Activated CD8-positive, alpha-beta memory T cell treated with anti-CD3 and anti-CD28 coated beads for 24 hours (primary cell): ENCODE measurements at regions not wholly inside any gene's neighbourhood (a gene's known extent, or its start where the extent isn't known, plus 50 kb on each side); places are given as distances from the start of the nearest gene placed in this dataset.
"Not testable (repeated sequence)": the region's sequence is repeated elsewhere in the genome, so short reads cannot be mapped to it uniquely, and the experiment has no call there.

Experiments
- DNase-seq: peaks from one replicate; pipeline ENCODE4 v3.0.0-alpha.2; 2020

DNA sequence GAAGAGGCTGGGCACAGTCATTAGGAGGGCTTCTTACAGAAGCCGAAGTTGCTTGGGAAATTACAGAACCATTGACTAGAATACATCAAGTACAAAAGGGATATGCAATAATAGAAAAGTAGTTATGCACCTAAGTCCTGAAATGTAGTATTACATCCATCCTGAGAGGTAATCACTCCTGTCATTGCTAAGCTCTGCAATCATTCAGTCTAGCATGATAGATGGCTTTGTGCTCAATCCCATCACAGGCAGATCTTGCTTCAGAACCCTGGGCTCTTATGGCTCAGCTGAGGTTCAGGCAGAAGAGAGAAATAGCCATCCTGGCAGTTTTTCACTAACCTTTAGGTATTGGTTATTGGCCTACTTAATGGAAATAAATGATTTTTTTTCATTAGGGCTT lies 231.7 kb upstream of the AFF2 start:
- DNase-seq: no peak

DNA sequence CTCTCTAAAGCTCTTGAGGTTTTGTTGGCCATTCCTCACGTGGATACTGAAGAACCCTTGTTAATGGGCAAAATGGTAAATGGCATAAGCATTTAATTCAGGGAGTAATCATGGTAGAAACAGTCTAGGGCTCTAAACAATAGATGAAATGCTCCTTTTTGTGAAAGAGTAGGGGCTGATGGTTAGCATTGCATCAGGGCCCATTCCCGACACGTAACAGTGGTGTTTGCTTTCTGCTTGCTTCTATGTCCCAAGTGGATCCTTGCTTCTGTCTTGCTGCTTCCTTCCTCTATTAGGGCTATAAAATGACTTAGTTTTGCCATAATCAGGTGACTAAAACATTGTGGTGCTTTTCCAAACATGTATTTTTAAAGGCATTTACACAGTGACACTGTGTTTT lies 230.9 kb upstream of the AFF2 start:
- no peak for DNase-seq

DNA sequence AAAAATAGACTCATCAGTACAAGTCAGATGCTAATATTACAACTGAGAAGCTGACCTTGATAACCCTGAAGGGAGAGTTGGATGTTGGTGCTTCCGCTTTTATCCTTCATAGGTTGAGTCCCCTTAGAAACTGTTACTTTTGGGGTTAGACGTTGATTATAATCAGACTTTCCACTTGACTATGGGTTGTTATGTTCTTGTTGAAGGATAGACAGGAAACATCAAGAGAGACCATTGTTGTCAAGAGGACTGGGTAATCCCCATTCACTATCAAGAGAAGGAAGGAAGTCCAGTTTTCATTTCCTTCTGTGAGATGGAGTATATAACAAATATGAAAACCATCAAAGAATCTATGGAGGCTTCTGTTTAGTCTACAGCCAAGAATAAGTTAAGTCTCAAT lies 229.9 kb upstream of the AFF2 start:
- no peak for DNase-seq

DNA sequence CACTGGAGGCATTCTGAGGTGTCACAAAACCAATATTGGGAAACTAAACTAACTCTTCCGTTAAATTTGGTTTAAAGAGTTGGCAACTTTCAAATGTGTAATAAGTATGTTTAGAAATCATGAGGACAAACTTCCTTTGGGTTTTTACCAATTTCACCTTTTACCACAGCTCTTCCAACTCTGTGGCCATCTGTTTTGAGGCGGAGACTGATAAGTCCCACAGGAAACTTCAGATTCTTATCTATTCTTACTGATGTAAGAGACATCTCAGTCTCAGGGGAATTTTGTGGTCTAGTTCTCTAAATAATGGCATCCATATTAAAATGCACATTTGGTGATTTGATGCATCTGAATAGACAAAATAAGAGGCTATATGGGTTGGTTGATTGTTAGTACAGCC lies 229.2 kb upstream of the AFF2 start:
- DNase-seq: no peak

DNA sequence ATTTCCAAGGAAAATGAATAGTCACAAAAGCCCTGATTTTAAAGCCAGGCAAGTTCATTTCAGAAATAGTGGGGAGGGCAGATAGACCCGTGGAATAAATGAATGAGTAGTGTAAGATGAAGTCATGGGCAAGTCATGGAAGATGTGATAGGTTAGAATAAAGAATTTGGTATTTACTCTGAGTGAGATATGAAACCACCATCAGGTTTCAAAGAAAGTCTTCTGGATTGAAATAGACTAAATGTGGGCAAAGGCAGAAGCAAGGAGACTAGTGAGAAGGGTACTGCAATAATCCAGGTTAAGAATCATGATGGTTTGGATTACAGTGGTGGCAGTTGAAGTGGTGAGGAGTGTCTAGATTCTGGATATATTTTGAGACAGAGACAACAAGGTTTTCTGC lies 218.5 kb upstream of the AFF2 start:
- no peak for DNase-seq

DNA sequence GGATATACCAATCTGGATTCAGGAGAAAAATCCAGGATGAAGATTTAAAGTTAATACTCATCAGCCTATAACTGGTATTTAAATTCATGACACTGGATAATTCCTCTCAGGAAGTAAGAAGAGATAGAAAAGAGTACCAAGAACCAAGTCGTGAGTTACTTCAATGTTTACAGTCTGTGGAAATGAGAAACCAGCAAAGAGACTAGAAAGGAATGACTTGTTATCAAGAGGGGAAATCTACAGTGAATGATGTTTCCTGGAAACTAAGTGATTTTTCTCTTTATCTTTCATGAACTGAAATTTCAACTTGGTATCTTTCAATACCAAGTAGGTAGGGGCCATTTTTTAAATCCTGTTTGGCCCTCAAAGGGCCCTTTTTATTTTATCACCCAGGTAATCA lies 217.9 kb upstream of the AFF2 start:
- DNase-seq: no peak

DNA sequence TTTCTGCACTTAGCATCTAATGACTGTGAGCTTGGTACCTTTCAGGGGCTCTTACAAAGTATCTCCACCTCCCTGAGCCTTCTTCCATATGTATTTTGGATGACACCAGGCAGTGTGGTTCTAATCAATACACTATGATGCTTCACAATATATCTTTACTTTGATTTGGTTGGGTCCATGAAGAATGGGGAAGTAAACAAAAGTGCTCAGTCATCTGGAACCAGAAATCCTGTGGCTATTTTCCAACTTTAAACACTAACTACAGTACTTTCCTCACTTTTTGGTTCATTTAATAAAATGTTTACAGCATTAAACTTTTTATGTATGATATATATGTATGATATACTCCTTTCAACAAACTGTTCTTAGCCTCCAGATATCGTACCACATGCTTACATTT lies 216.4 kb upstream of the AFF2 start:
- DNase-seq: no peak

DNA sequence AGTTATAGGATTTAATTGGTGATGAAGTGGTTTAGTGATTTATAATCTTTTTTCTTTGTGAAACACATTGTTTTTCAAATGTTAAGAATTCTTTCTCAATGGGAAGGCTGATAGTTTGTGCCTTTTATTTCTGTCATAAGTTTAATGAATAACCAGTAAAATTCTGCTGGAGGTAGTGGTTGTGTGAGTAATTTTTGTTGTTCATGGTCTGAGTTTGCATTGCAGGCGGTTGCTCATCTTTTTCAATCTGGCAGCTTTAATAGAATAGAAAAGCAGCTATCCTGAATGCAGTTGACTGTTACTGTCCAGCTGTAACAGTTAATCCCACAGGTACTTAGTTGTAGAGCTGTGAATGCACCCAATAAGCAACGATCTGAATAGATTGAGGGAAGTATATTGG lies 215.6 kb upstream of the AFF2 start:
- DNase-seq: no peak

DNA sequence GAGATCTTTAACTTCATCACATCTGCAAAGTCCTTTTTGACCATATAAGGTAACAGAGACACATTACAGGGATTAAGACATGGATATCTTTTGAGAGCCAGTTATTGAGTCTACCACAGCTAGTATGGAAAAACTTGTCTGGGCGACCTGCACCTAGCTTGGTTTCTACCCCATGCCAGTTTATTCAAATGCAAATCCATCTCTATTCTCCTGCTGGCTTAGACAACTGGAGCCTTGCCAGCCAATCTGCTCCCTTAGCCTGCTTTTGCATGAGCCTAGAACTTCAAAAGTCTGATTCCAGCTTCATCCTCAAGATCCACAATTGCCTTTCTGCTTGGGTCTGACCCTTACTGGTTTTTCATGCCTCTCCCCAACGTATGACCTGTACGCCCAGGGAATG lies 212.0 kb upstream of the AFF2 start:
- no peak for DNase-seq

DNA sequence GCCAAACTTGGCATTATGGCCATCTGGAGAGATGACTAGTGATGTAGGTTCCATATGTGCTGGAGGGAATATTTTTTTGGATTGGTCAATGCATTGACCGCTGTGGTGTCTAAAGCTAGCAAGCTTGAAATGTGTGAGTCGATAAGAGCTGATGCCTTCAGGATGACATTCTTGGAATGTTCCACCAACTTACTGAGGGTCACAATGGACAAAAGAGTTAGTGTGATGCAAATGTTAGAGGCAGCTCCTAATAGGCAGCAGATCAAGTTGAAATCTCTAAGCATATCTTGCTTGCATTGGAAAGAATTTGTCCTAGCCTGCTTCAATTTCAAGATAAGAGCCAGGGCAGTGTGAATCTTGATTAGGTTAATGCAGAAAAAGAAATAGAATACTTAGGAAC lies 210.4 kb upstream of the AFF2 start:
- DNase-seq: no peak

DNA sequence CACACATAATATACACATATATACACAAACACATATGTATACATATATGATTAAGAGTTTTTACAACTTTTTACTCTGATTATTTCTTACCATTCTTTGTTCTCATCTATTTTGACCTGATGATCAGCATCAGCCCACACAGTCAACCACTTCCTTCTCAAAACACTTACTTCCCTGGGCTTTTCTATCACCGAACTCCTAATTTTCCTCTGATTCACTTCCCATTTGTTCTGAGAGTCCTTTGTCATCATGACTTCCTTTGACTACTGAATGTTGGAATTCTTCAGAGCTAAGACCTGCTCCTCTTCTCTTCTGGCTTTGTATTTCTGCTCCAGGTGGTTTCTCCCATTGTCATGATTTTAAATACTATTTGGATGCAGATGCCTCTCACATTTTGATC lies 209.5 kb upstream of the AFF2 start:
- no peak for DNase-seq

DNA sequence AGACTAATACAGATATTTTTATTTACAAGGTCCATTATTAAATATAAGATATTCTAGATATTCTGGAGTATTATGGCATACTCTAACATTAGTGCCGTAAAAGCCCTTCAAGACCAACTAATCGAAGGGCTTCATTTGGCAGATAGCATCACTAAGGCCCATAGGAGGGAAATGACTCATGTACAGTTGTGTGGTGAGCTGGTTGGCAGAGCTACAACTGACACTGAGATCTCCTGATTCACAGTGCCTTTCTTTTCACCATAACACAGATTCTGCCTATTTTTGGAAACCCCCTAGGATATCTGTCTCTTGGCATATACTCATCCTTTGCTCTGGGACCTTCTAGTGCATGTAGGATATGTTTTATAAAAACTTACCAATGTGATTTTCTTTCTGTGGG lies 201.7 kb upstream of the AFF2 start:
- no peak for DNase-seq

DNA sequence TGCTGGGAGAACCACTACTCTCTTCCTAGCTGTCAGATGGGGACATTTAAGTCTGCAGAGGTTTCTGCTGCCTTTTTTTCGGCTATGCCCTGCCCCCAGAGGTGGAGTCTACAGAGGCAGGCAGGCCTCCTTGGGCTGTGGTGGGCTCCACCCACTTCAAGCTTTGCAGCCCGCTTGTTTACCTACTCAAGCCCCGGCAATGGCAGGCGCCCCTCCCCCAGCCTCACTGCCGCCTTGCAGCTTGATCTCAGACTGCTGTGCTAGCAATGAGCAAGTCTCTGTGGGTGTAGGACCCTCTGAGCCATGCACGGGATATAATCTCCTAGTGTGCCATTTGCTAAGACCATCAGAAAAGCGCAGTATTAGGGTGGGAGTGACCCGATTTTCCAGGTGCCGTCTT lies 195.2 kb upstream of the AFF2 start:
- DNase-seq: not testable (repeated sequence)

DNA sequence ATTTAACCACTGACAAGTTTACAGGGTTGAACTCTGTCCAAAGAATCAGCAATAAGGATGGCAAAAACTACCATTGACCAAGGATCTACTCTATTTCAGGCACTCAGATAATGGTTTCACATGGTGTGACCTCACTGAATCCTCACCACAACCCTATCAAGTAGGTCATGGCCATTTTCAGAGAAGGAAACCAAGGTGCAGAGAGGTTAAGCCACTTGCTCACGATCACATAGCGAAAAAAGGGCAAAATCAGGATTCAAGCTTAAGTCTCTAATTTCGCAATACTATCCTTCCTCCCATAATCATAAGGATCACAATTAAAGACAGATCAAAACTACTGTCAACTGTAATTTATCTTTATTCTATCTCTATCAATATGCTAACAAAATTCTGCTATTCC lies 191.0 kb upstream of the AFF2 start:
- no peak for DNase-seq

DNA sequence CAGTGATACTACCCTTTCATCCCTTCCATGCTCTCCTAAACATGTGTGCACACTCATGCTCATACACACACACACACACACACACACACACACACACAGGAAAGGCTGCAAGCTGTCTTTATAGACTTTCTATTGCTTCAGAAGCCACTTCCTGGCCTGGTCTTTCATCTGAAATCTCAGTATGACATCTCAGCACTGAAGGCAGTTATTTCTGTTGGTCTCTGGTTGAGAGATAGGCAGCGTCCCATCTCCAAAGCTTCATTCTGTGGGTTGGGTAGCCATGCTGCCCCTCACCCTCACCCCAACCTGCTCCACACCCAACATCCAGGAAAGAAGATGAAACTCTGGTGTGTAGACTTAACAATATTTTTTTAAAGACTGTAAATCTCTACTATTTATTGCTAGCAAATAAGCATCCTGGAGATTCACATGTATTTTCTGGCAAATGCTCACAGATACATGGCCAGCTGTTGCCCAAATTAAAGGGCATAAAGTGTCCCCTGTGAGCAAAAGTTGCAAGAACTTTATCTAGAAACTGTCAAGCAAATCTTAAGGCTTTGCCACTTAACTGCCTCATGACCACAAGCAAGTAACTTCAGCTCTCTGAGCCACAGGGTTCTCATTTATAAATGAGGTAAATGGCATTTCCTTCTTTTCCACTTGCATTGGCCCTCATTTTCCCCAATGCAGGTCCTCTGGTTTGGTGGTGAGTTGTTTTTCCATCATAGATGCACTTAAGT lies 189.8 kb upstream of the AFF2 start:
- no peak for DNase-seq

DNA sequence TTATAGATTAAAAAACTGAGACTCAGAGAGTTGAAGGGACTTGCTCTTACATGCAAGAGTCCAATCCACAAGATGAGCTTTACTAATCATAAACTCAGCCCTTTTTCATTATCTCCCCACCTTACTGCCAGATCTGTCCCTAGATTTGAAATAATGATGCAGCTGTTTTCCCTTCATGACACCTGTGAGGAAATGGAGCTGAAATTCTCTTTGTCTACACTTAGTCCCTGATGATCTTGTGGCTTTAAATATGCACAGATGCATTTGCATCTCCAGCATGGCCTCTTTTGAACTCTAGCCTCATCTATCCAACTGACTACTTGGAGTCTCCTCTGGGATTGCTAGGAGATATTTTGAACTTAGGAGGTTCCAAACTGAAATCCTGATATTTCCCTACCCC lies 188.9 kb upstream of the AFF2 start:
- DNase-seq: no peak

DNA sequence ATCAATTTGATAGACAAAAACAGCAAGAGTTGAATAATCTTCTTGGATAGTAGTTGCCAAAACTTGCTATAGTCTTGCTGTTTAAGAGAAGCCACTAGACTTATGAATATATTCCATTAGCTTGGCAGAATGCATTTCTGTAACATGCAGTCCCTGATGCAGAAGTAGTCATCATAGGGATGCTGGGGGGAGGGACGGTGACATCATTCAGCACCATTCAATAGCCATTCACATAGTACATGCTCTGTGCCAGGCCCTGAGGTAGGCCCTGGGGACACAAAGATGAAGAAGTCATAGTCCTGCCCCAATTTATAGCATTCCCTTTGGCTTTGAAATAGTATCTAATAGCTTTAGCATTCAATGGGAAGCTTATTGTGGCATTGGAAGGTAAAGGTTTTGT lies 185.5 kb upstream of the AFF2 start:
- no peak for DNase-seq

DNA sequence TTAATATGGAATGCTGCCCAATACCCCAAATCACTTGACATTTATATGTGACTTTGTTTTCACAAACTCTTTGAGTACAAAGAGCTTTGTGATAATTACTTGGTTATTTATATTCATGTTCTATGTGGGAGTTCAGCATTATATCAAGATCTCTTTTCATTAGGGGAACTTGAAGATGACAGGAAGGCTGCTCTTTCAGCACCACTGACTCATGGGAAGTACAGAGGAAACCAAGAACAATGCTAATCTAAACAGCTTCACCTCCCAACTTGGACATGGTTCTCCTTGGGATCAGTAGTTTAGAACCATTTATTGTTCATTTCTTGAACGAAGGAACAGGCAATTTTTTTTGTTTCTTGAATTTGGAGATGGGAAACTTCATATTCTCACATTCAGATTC lies 184.0 kb upstream of the AFF2 start:
- DNase-seq: no peak

DNA sequence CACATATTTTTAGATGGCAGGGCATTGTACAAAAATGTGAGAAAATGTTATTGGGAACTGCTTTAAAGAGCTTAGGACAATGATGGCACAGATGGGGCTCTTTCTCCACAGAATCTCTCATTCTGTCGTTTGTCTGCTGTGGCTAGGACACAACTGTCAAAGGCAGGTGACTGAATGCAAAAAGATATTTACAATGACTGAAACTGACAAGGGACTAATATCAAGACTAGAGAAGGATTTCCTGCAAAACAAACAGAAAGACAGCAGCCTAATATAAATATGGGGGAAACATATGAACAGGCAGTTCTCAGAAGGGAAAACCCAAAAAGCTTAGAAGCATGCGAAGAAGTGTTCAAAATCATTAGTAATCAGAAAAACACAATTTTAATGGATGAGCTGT lies 177.5 kb upstream of the AFF2 start:
- no peak for DNase-seq

DNA sequence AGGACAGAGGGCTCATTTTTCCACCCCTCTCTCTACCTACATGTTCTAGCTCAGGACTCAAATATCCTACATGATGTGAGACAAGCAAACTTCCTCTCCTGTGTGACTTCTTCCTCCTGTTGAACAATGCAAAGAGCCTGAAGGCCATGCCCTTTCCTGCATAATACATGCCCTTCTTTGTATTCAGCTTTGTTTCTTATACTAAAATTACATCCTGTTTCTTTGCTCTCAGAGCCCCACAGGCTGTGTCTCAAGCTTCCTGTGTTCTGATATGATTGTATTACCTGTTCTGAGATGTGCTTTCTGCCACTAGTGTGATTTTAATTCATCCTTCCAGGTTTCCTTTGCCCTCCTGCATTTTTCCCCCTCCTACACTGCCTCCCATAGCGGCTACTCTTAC lies 166.4 kb upstream of the AFF2 start:
- DNase-seq: no peak

DNA sequence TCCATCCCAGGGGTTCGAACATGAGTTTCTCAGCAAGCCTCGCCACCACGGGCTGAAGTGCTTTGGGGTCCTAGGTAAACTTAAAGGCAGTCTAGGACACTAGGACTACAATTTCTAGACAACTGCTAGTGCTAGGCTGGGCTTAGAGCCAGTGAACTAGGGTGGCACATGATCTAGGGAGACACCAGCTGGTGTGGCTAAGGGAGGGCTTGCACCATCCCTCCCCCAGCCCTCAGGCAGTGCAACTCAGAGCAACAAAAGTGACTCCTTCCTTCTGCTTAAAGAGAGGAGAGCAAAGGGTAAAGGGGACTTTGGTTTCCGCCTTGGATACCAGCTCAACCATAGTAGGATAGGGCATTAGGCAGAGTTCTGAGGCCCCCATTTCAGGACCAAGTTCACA lies 162.5 kb upstream of the AFF2 start:
- DNase-seq: no peak

DNA sequence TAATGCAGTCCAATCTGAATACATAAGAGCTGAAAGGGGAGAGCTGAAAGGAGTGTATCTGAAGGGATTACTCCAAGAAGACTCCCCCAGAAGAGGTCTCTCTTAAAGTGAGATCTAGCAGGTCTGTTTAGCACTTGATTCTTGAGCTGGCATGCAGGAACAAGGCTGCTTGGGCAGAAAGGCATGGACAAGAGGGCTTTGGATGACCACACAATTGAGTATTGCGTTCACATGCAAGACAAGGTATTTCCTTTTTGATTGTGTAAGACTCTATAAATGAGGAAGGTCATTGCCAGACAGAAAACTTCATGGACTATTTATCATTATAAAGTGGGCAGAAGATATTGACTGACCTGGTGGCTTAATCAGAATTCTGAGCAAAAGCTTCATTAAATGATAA lies 145.5 kb upstream of the AFF2 start:
- no peak for DNase-seq

DNA sequence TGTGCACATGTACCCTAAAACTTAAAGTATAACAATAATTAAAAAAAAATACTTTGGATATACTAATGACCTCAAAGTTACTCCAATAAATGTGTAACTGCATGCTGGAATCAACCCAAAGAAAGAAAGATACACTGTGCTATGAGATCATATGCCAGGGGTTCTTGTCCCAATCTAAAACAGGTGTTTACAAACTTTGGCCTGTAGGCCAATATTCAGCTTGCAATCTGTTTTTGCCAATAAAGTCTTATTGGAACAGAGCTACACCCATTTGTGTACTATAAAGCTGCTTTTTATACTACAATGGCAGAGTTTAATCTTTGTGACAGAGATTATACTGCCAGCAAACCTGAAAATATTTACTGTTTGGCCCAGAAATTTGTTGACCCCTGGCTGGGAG lies 138.8 kb upstream of the AFF2 start:
- DNase-seq: no peak

DNA sequence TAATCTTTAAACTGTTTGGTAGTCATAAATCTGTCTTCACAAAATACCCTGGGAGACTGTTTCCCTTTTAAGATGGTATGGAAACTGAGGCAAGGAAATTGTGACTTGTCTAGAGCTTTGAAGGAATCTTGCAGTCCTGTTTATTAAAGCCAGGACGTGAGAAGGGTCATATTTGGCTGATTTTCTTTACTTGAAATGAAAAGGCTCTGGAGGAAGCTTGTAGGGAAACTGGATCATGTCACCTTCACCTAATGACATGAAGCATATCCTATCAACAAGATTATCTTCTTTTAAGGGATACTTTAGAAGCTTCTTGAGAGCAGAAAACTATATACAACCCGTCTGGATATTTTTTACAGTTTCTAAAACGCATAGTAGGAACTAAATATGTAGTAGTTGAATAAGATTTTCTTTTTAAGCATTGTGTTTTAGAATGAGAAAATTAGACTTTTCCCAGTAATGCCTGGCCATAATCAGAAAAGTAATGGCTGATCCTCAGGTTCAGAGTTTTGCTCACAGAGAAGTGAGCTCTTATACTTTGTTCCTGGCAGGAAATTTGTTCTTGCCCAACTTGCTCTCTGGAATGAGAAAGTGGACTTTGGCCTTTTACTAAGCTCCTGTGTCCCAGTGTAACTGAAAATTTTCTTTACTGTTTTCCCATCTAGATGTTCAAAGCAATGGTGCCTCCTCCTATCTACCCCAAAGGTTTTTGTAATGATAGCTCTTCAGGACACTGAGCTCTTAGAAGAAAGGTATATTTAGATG lies 136.8 kb upstream of the AFF2 start:
- DNase-seq: no peak

DNA sequence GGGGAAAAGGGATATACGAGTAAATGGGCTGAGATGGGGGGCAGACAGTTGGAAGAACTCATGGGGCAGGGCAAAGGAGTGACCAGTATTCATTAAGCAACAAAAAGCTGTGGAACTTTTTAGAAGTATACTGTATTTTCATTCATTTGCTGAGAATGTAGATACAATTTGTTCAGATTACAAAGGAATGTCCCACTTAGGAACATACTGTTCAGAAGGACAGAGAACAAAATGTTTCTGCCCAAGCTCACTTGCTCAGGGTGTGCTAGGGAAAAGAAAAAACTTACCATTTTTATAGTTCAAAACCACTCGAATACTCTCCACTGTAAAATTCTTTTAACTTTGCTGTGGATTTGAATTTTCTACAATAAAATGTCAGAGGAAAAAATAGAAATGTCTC lies 135.2 kb upstream of the AFF2 start:
- no peak for DNase-seq
